SK-N-MC (cell line): ENCODE measurements at regions not wholly inside any gene's neighbourhood (a gene's known extent, or its start where the extent isn't known, plus 50 kb on each side); places are given as distances from the start of the nearest gene placed in this dataset.

Experiments
- EZH2 ChIP-seq: fragments of 200-600 bp; sonication (generic); IDR thresholded peaks from one replicate; pipeline ENCODE4 v1.6.1; 2017; ENCODE audit warnings: antibody characterized with exemption
- FOXP2 ChIP-seq: optimal IDR thresholded peaks from 2 replicates; pipeline ENCODE3; 2011; ENCODE audit warnings: mild to moderate bottlenecking, moderate library complexity; ENCODE audit not compliant: insufficient read depth; ENCODE audit errors: extremely low read length, control extremely low read depth
- POLR2AphosphoS5 ChIP-seq: IDR thresholded peaks from 2 replicates; pipeline ENCODE4 v1.6.1; 2012; ENCODE audit warnings: mild to moderate bottlenecking, low read depth, low read length, borderline replicate concordance

DNA sequence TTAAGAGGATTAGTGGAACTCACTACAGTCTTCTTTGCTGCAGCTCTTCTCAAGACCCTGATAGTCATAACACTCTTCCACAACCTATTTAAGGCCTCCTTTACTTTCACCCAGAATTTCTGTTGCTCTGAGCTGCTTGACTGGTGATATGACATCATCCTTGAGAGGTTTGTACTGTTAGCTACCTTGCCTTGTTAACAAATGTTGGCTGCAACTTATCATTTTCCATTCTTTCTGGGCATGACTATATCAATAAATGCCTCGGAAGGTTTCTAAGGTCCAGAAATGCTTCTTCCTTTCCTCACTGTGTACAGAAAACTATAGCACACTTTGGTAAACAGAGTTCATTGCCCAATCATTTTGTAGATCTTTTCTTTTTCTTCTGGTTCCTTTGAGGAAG is 1292.2 kb upstream of the TMPRSS15 start:
- TF ChIP-seq POLR2AphosphoS5 (no peak), EZH2 (no peak), FOXP2 (no peak)
